Astrocyte (in vitro differentiated cells and primary cell): ENCODE measurements at regions not wholly inside any gene's neighbourhood (a gene's known extent, or its start where the extent isn't known, plus 50 kb on each side); places are given as distances from the start of the nearest gene placed in this dataset.

ENCODE experiments used
- DNase-seq: peaks from one replicate; pipeline ENCODE4 v3.0.0-alpha.2; 2010; ENCODE audit warnings: low read depth
- FAIRE-seq: peaks from 2 replicates; lab custom pipeline; 2011; peaks lifted over from hg19 to GRCh38; lab: Jason Lieb, UNC
- H2AFZ ChIP-seq: 2 replicates; pipeline ENCODE4 v1.6.0; 2012; ENCODE audit warnings: low read depth, low read length, inconsistent platforms
- H3K27ac ChIP-seq: 2 replicates; pipeline ENCODE4 v1.5.1; 2011; ENCODE audit warnings: low read depth, low read length, inconsistent platforms
- H3K27me3 ChIP-seq: 2 replicates; pipeline ENCODE4 v1.6.0; 2011; ENCODE audit warnings: low read length, inconsistent platforms; ENCODE audit not compliant: insufficient read depth
- H3K36me3 ChIP-seq: 2 replicates; pipeline ENCODE4 v1.5.1; 2011; ENCODE audit warnings: low read length, inconsistent platforms; ENCODE audit not compliant: insufficient read depth
- H3K4me1 ChIP-seq: 2 replicates; pipeline ENCODE4 v1.5.1; 2011; ENCODE audit warnings: low read length, inconsistent platforms; ENCODE audit not compliant: insufficient read depth
- H3K4me2 ChIP-seq: 2 replicates; pipeline ENCODE4 v1.6.0; 2012; ENCODE audit warnings: low read length, inconsistent platforms
- H3K4me3 ChIP-seq: 2 replicates; pipeline ENCODE4 v1.5.1; 2011; ENCODE audit warnings: low read depth, mild to moderate bottlenecking, low read length, inconsistent platforms; ENCODE audit not compliant: insufficient read depth
- H3K79me2 ChIP-seq: 2 replicates; pipeline ENCODE4 v1.6.0; 2012; ENCODE audit warnings: mild to moderate bottlenecking, low read length, inconsistent platforms; ENCODE audit not compliant: insufficient read depth
- H3K9ac ChIP-seq: 2 replicates; pipeline ENCODE4 v1.6.0; 2012; ENCODE audit warnings: mild to moderate bottlenecking, low read length, inconsistent platforms
- H3K9me3 ChIP-seq: 2 replicates; pipeline ENCODE4 v1.5.1; 2012; ENCODE audit warnings: low read depth, mild to moderate bottlenecking, low read length, inconsistent platforms; ENCODE audit not compliant: insufficient read depth
- H4K20me1 ChIP-seq: 2 replicates; pipeline ENCODE4 v1.6.0; 2012; ENCODE audit warnings: low read length, inconsistent platforms; ENCODE audit not compliant: insufficient read depth
- H3K27ac Mint-ChIP-seq: one replicate; pipeline ENCODE4 v1.8.0; 2021; ENCODE audit warnings: mild to moderate bottlenecking, mixed read lengths; ENCODE audit not compliant: unreplicated experiment
- H3K27me3 Mint-ChIP-seq: one replicate; pipeline ENCODE4 v1.8.0; 2021; ENCODE audit warnings: low read depth, mixed read lengths; ENCODE audit not compliant: unreplicated experiment
- H3K36me3 Mint-ChIP-seq: one replicate; pipeline ENCODE4 v1.8.0; 2021; ENCODE audit warnings: low read depth, mixed read lengths; ENCODE audit not compliant: unreplicated experiment
- H3K4me1 Mint-ChIP-seq: one replicate; pipeline ENCODE4 v1.8.0; 2021; ENCODE audit warnings: low read depth, mixed read lengths; ENCODE audit not compliant: unreplicated experiment
- H3K4me3 Mint-ChIP-seq: one replicate; pipeline ENCODE4 v1.8.0; 2021; ENCODE audit warnings: mild to moderate bottlenecking, moderate library complexity, mixed read lengths; ENCODE audit not compliant: unreplicated experiment
- H3K9me3 Mint-ChIP-seq: one replicate; pipeline ENCODE4 v1.8.0; 2021; ENCODE audit warnings: mild to moderate bottlenecking, mixed read lengths; ENCODE audit not compliant: unreplicated experiment
- CTCF ChIP-seq: IDR thresholded peaks from 2 replicates; pipeline ENCODE4 v1.5.1; 2011; ENCODE audit warnings: low read depth, mild to moderate bottlenecking, inconsistent platforms, low read length, moderate library complexity; ENCODE audit not compliant: insufficient read depth
- EZH2 ChIP-seq: IDR thresholded peaks from 2 replicates; pipeline ENCODE4 v1.6.1; 2012; ENCODE audit warnings: mild to moderate bottlenecking, low read length, inconsistent platforms; ENCODE audit not compliant: insufficient read depth

- H3K79me2 ChIP-seq, result no peaks in the 10 kb centered on the region
- H3K4me3 ChIP-seq, result peak overlapping the region; percentile 59
- peak overlapping the region; percentile 69 for H3K27ac Mint-ChIP-seq
- H2AFZ ChIP-seq, result peak overlapping the region; percentile 87
- peak overlapping the region; percentile 99 for H3K4me2 ChIP-seq
- no peaks in the 10 kb centered on the region for H4K20me1 ChIP-seq
- H3K27me3 Mint-ChIP-seq, result peaks cover 5% of the 10 kb centered on the region
- TF ChIP-seq CTCF, result no peak
- TF ChIP-seq EZH2, result no peak
- no peaks in the 10 kb centered on the region for H3K27me3 ChIP-seq
- H3K4me3 Mint-ChIP-seq, result peak overlapping the region; percentile 76
- peaks cover 11% of the 10 kb centered on the region for H3K4me1 ChIP-seq
- no peak for FAIRE-seq
- H3K4me1 Mint-ChIP-seq, result peaks cover 6% of the 10 kb centered on the region
- peak overlapping the region; percentile 44 for H3K27ac ChIP-seq
- H3K36me3 Mint-ChIP-seq, result no peaks in the 10 kb centered on the region
- no peaks in the 10 kb centered on the region for H3K36me3 ChIP-seq
- peak; percentile 72 for DNase-seq
- no peaks in the 10 kb centered on the region for H3K9me3 Mint-ChIP-seq
- H3K9ac ChIP-seq, result peak overlapping the region; percentile 84
- no peaks in the 10 kb centered on the region for H3K9me3 ChIP-seq
Observed at GRCh38 chr9:129550199-129550839, 70.6 kb downstream of the C9orf50 start.

GRCh38 chr9:129549684-129550083, 71.2 kb downstream of the C9orf50 start:
- Histone ChIP-seq H3K36me3 (no peaks in the 10 kb centered on the region), H3K27me3 (no peaks in the 10 kb centered on the region), H3K9me3 (no peaks in the 10 kb centered on the region), H3K9ac (peak overlapping the region; percentile 84), H3K79me2 (no peaks in the 10 kb centered on the region), H2AFZ (peak overlapping the region; percentile 38), H3K4me2 (peak overlapping the region; percentile 99), H3K4me3 (peak overlapping the region; percentile 44), H4K20me1 (no peaks in the 10 kb centered on the region), H3K27ac (no peak overlapping the region), H3K4me1 (peaks cover 17% of the 10 kb centered on the region)
- Mint-ChIP-seq H3K36me3 (no peaks in the 10 kb centered on the region), H3K9me3 (no peaks in the 10 kb centered on the region), H3K4me1 (peaks cover 11% of the 10 kb centered on the region), H3K4me3 (peak overlapping the region; percentile 81), H3K27me3 (peaks cover 5% of the 10 kb centered on the region), H3K27ac (no peak overlapping the region)
- no peak for FAIRE-seq
- TF ChIP-seq CTCF, result no peak
- TF ChIP-seq EZH2, result no peak
- DNase-seq, result peak; percentile 52

GRCh38 chr9:129549139-129549538, 71.8 kb downstream of the C9orf50 start:
- peaks cover 12% of the 10 kb centered on the region for H3K4me1 Mint-ChIP-seq
- H3K4me3 Mint-ChIP-seq, result peak overlapping the region; percentile 81
- H3K4me2 ChIP-seq, result peak overlapping the region; percentile 99
- H3K9me3 Mint-ChIP-seq, result no peaks in the 10 kb centered on the region
- peak overlapping the region; percentile 84 for H3K9ac ChIP-seq
- FAIRE-seq (peak; percentile 75), DNase-seq (no peak)
- H3K27ac ChIP-seq, result no peak overlapping the region
- TF ChIP-seq EZH2, result no peak
- TF ChIP-seq CTCF, result no peak
- H4K20me1 ChIP-seq, result no peaks in the 10 kb centered on the region
- no peaks in the 10 kb centered on the region for H3K36me3 ChIP-seq
- no peaks in the 10 kb centered on the region for H3K27me3 ChIP-seq
- H3K79me2 ChIP-seq, result no peaks in the 10 kb centered on the region
- no peaks in the 10 kb centered on the region for H3K9me3 ChIP-seq
- H2AFZ ChIP-seq, result no peak overlapping the region
- H3K4me1 ChIP-seq, result peaks cover 17% of the 10 kb centered on the region
- H3K36me3 Mint-ChIP-seq, result no peaks in the 10 kb centered on the region
- no peak overlapping the region for H3K27ac Mint-ChIP-seq
- H3K4me3 ChIP-seq, result no peak overlapping the region
- H3K27me3 Mint-ChIP-seq, result peaks cover 5% of the 10 kb centered on the region
